Sigmoid colon (tissue), 6 donors: ENCODE measurements at regions not wholly inside any gene's neighbourhood (a gene's known extent, or its start where the extent isn't known, plus 50 kb on each side); places are given as distances from the start of the nearest gene placed in this dataset.
"Not testable (repeated sequence)": the region's sequence is repeated elsewhere in the genome, so short reads cannot be mapped to it uniquely, and the experiment has no call there.

Experiments used
- DNase-seq: peaks from one replicate; pipeline ENCODE4 v3.0.0-alpha.2; 2019
- H3K27ac ChIP-seq, 4 donors: fragments of 200-600 bp; sonication (generic); one replicate each; pipeline ENCODE4 v1.5.1; 2016 to 2019; ENCODE audit warnings: mild to moderate bottlenecking in 1 of 4
- H3K27me3 ChIP-seq, 3 donors: fragments of 200-600 bp; sonication (generic); one replicate each; pipeline ENCODE4 v1.5.1; 2019; ENCODE audit warnings: mild to moderate bottlenecking in 1 of 3
- H3K36me3 ChIP-seq, 4 donors: fragments of 200-600 bp; sonication (generic); one replicate each; pipeline ENCODE4 v1.5.1; 2016 to 2019
- H3K4me1 ChIP-seq, 4 donors: fragments of 200-600 bp; sonication (generic); one replicate each; pipeline ENCODE4 v1.5.1; 2017 to 2019
- H3K4me3 ChIP-seq, 4 donors: fragments of 200-600 bp; sonication (generic); one replicate each; pipeline ENCODE4 v1.5.1; 2017 to 2019; ENCODE audit warnings: mild to moderate bottlenecking in 2 of 4, moderate library complexity in 1 of 4
- H3K9me3 ChIP-seq, 4 donors: fragments of 200-600 bp in 3 of 4; sonication (generic) in 3 of 4; one replicate each; pipeline versions ENCODE4 v1.5.1 to v1.6.1; 2013 to 2019
- CTCF ChIP-seq, 4 experiments: fragments of 450-650 bp in 3 of 4; fragments of 200-600 bp in 1 of 4; IDR thresholded peaks; one replicate each; pipeline ENCODE4 v1.5.1; 2016 to 2019; ENCODE audit warnings: antibody characterized with exemption in 4 of 4, mild to moderate bottlenecking in 3 of 4, moderate library complexity in 2 of 4
- EP300 ChIP-seq, 4 donors: sonication (generic); formaldehyde crosslinking; IDR thresholded peaks; one replicate each; pipeline ENCODE4 v1.6.1; 2017; ENCODE audit warnings: antibody characterized with exemption in 4 of 4
- POLR2A ChIP-seq, 2 donors: fragments of 450-650 bp; IDR thresholded peaks; one replicate each; pipeline ENCODE4 v1.6.1; 2016; ENCODE audit warnings: antibody characterized with exemption in 2 of 2, mild to moderate bottlenecking in 2 of 2, moderate library complexity in 2 of 2
- POLR2AphosphoS5 ChIP-seq, 4 donors: sonication (generic); formaldehyde crosslinking; IDR thresholded peaks; one replicate each; pipeline ENCODE4 v1.6.1; 2017; ENCODE audit warnings: antibody characterized with exemption in 4 of 4
- WGBS, 2 donors: extraction: QIAGEN DNeasy Blood & Tissue Kit; methylation state at CpG; one replicate each; pipeline ENCODE4 v1.1.7; 2013; 5-methylcytosine and 5-hydroxymethylcytosine counted together
- intact Hi-C: fragments of 100-400 bp; cut with DNase I; formaldehyde crosslinking; loops from one replicate; pipeline ENCODE4 v1.15.1; 2023
- donor health status: healthy with polysubstance abuse.
- donor health status: healthy.

GRCh38 chrX:45992402-45993123 lies 552.7 kb downstream of the ZNF674 start:
- H3K27me3 ChIP-seq, result no peaks in the 10 kb centered on the region
- no peak overlapping the region for H3K4me3 ChIP-seq
- no peak overlapping the region for H3K27ac ChIP-seq
- DNase-seq, result no peak
- H3K36me3 ChIP-seq, result no peaks in the 10 kb centered on the region
- H3K4me1 ChIP-seq, result no peaks in the 10 kb centered on the region
- TF ChIP-seq EP300 (IDR thresholded peaks at IDR 0.05), result no peak
- TF ChIP-seq POLR2AphosphoS5 (IDR thresholded peaks at IDR 0.05), result no peak
- TF ChIP-seq CTCF (IDR thresholded peaks at IDR 0.05), result no peak
- no peak for TF ChIP-seq POLR2A (IDR thresholded peaks at IDR 0.05)
- intact Hi-C loops, result no loop called here
- no peaks in the 10 kb centered on the region for H3K9me3 ChIP-seq
- 87 to 88% methylated on average over 2 of the region's 2 CpGs for WGBS, 2 donors

- no peaks in the 10 kb centered on the region for H3K4me1 ChIP-seq
- intact Hi-C loops, result no loop called here
- no peak overlapping the region for H3K27ac ChIP-seq
- TF ChIP-seq EP300 (IDR thresholded peaks at IDR 0.05) (no peak), POLR2AphosphoS5 (IDR thresholded peaks at IDR 0.05) (no peak), CTCF (IDR thresholded peaks at IDR 0.05) (no peak), POLR2A (IDR thresholded peaks at IDR 0.05) (no peak)
- no peak for DNase-seq
- H3K27me3 ChIP-seq, result no peaks in the 10 kb centered on the region
- H3K4me3 ChIP-seq, result no peak overlapping the region
- 86 to 89% methylated on average over 2 of the region's 2 CpGs for WGBS, 2 donors
- no peaks in the 10 kb centered on the region for H3K9me3 ChIP-seq
- H3K36me3 ChIP-seq, result no peaks in the 10 kb centered on the region
These were observed 558.2 kb downstream of the ZNF674 start for GRCh38 chrX:45986971-45987370.

- TF ChIP-seq CTCF (IDR thresholded peaks at IDR 0.05), result no peak
- no peak for TF ChIP-seq POLR2AphosphoS5 (IDR thresholded peaks at IDR 0.05)
- TF ChIP-seq EP300 (IDR thresholded peaks at IDR 0.05), result no peak
- TF ChIP-seq POLR2A (IDR thresholded peaks at IDR 0.05), result no peak
- Histone ChIP-seq H3K9me3 (no peaks in the 10 kb centered on the region), H3K27ac (no peak overlapping the region), H3K27me3 (no peaks in the 10 kb centered on the region), H3K4me1 (no peaks in the 10 kb centered on the region), H3K36me3 (no peaks in the 10 kb centered on the region), H3K4me3 (no peak overlapping the region)
- intact Hi-C loops, result no loop called here
- DNase-seq, result no peak
- 90 to 91% methylated on average over 1 of the region's 1 CpG for WGBS, 2 donors
These were observed 559.1 kb downstream of the ZNF674 start for GRCh38 chrX:45986081-45986480.

GRCh38 chrX:45982958-45983727 lies 562.1 kb downstream of the ZNF674 start:
- intact Hi-C loops, DNase-seq, H3K4me3 ChIP-seq, H3K36me3 ChIP-seq, H3K27me3 ChIP-seq, H3K9me3 ChIP-seq, H3K4me1 ChIP-seq, H3K27ac ChIP-seq: not testable (repeated sequence)
- WGBS, 2 donors, result 79 to 94% methylated on average over 14 of the region's 14 CpGs

- Histone ChIP-seq H3K27ac (no peak overlapping the region), H3K9me3 (no peaks in the 10 kb centered on the region), H3K36me3 (no peaks in the 10 kb centered on the region), H3K4me3 (no peak overlapping the region), H3K27me3 (no peaks in the 10 kb centered on the region), H3K4me1 (no peaks in the 10 kb centered on the region)
- no peak for TF ChIP-seq POLR2A (IDR thresholded peaks at IDR 0.05)
- TF ChIP-seq POLR2AphosphoS5 (IDR thresholded peaks at IDR 0.05), result no peak
- TF ChIP-seq EP300 (IDR thresholded peaks at IDR 0.05), result no peak
- no peak for TF ChIP-seq CTCF (IDR thresholded peaks at IDR 0.05)
- no peak for DNase-seq
- intact Hi-C loops, result no loop called here
- 79 to 87% methylated on average over 2 of the region's 2 CpGs for WGBS, 2 donors
These were observed 564.5 kb downstream of the ZNF674 start for GRCh38 chrX:45980726-45981125.
